Upper lobe of left lung (tissue), 4 donors: ENCODE measurements at regions not wholly inside any gene's neighbourhood (a gene's known extent, or its start where the extent isn't known, plus 50 kb on each side); places are given as distances from the start of the nearest gene placed in this dataset.

ENCODE experiments used
- CTCF ChIP-seq, 6 experiments: fragments of 450-650 bp in 4 of 6; fragments of 200-600 bp in 2 of 6; sonication (generic) in 2 of 6; IDR thresholded peaks; one replicate each; pipeline ENCODE4 v1.5.1; 2016 to 2019; ENCODE audit warnings: antibody characterized with exemption in 6 of 6
- EP300 ChIP-seq, 4 donors: sonication (generic); formaldehyde crosslinking; IDR thresholded peaks; one replicate each; pipeline ENCODE4 v1.5.1; 2017; ENCODE audit warnings: antibody characterized with exemption in 4 of 4, control low read depth in 2 of 4
- POLR2A ChIP-seq, 4 donors: fragments of 450-650 bp; IDR thresholded peaks; one replicate each; pipeline ENCODE4 v1.5.1; 2016 to 2017; ENCODE audit warnings: antibody characterized with exemption in 4 of 4, mild to moderate bottlenecking in 2 of 4
- POLR2AphosphoS5 ChIP-seq, 2 donors: sonication (generic); formaldehyde crosslinking; IDR thresholded peaks; one replicate each; pipeline ENCODE4 v1.5.1; 2017; ENCODE audit warnings: antibody characterized with exemption in 2 of 2

- TF ChIP-seq CTCF (IDR thresholded peaks at IDR 0.05) = no peak
- TF ChIP-seq POLR2A (IDR thresholded peaks at IDR 0.05) = no peak
- TF ChIP-seq EP300 (IDR thresholded peaks at IDR 0.05) = no peak
- no peak for TF ChIP-seq POLR2AphosphoS5 (IDR thresholded peaks at IDR 0.05)
Measured at GRCh38 chr4:164438321-164438720, 315.6 kb upstream of the SMIM31 start.
